ENCODE measurements at regions not wholly inside any gene's neighbourhood (a gene's known extent, or its start where the extent isn't known, plus 50 kb on each side); places are given as distances from the start of the nearest gene placed in this dataset.

DNA sequence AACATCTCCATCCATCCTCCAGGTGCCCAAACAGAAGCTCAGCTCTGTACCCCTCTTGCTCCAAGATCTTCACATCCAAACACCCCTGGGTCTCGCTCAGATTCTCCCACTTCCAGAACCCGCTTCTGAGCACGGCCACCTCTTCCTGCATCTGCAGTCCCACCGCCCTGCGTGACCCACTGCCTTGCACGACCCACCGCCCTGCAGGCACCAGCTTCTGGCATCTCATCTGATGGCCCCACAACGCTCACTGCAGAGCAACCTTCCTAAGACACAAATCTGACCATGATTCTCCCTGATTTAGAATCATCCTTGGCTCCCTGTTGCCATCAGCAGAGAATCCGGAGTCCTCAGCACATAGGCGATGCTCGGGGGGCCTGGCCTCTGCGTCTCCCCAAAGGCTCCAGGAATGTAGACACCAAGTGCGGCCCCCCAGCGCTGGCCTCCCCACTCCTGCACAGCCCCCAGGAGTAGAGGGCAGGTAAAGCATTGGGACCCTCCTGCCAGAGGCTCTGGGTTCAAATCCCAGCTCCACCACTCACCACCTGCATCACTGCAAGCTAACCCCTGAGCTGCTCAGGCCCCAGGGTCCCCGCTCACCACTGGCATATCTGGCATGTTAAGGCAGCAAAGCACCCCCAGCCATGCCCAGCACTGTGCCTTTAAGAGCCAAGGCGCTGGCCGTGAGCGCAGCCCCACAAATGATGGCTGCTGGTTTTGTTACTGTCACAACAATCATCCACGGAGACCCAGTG lies 459.3 kb downstream of the BRD1 start (continued):
- no peak for TF ChIP-seq POLR2A (IDR thresholded peaks at IDR 0.05; ENCODE audit: borderline replicate concordance, extremely low read depth, insufficient read depth, insufficient read length)

DNA sequence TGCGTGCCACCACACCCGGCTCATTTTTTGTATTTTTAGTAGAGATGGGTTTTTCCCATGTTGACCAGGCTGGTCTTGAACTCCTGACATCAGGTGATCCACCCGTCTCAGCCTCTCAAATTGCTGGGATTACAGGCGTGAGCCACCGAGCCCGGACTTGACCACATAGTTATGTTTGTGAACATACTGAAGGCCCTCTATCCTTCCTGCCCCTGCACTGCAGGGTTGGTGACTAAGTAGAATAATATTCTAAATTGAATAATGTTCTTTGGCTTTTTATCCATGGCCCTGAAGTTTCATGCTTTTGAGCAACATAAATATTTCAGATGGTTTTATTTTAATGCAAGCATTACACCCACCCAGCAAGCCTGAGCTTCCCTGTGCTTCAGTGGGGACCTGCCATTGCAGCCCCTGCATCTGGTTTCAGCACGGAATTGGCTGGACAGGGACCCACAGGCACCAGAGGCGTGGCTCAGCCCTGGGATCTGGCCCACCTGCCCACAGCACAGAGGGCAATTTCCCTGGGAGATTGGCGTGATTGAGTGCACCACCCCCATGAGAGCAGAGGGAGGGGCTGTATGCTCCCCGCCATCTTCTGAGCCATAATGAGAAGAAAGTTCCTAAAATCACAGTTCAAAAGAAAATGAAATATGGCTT lies 460.5 kb downstream of the BRD1 start:
- no peak overlapping the region for H3K4me3 ChIP-seq (replicated peaks in 1 of 2; ENCODE audit: low read depth in 1 of 2, low read length in 2 of 2)
- no peaks in the 10 kb centered on the region for H4K20me1 ChIP-seq (ENCODE audit: insufficient read depth)
- ATAC-seq: no peak
- RAD21 ChIA-PET (ENCODE audit: low non-redundant PET in 1 of 2, low total read pairs in 2 of 2, uncharacterized antibody in 2 of 2, unreplicated experiment in 2 of 2): no interaction called here
- no peaks in the 10 kb centered on the region for H3K9me3 ChIP-seq (ENCODE audit: control insufficient read depth in 1 of 2, insufficient read depth in 1 of 2, low read depth in 1 of 2, low read length in 2 of 2)
- H3K9ac ChIP-seq (ENCODE audit: low read length): no peak overlapping the region
- TF ChIP-seq, protein P1, sequence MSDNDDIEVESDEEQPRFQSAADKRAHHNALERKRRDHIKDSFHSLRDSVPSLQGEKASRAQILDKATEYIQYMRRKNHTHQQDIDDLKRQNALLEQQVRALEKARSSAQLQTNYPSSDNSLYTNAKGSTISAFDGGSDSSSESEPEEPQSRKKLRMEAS (IDR thresholded peaks at IDR 0.05): no peak
- TF ChIP-seq, protein P2, sequence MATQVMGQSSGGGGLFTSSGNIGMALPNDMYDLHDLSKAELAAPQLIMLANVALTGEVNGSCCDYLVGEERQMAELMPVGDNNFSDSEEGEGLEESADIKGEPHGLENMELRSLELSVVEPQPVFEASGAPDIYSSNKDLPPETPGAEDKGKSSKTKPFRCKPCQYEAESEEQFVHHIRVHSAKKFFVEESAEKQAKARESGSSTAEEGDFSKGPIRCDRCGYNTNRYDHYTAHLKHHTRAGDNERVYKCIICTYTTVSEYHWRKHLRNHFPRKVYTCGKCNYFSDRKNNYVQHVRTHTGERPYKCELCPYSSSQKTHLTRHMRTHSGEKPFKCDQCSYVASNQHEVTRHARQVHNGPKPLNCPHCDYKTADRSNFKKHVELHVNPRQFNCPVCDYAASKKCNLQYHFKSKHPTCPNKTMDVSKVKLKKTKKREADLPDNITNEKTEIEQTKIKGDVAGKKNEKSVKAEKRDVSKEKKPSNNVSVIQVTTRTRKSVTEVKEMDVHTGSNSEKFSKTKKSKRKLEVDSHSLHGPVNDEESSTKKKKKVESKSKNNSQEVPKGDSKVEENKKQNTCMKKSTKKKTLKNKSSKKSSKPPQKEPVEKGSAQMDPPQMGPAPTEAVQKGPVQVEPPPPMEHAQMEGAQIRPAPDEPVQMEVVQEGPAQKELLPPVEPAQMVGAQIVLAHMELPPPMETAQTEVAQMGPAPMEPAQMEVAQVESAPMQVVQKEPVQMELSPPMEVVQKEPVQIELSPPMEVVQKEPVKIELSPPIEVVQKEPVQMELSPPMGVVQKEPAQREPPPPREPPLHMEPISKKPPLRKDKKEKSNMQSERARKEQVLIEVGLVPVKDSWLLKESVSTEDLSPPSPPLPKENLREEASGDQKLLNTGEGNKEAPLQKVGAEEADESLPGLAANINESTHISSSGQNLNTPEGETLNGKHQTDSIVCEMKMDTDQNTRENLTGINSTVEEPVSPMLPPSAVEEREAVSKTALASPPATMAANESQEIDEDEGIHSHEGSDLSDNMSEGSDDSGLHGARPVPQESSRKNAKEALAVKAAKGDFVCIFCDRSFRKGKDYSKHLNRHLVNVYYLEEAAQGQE (IDR thresholded peaks at IDR 0.05; ENCODE audit: low read depth): peak; percentile 45
- no peak for TF ChIP-seq ELF1 (IDR thresholded peaks at IDR 0.05; ENCODE audit: borderline replicate concordance, low read depth)
- no peak for TF ChIP-seq RAD21 (IDR thresholded peaks at IDR 0.05; ENCODE audit: low read depth)
- no peak for TF ChIP-seq EZH2 (IDR thresholded peaks at IDR 0.05)
- TF ChIP-seq SP1 (IDR thresholded peaks at IDR 0.05; ENCODE audit: low read depth): no peak
- TF ChIP-seq, protein P3, sequence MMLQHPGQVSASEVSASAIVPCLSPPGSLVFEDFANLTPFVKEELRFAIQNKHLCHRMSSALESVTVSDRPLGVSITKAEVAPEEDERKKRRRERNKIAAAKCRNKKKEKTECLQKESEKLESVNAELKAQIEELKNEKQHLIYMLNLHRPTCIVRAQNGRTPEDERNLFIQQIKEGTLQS (IDR thresholded peaks at IDR 0.05): no peak
- BruUV-seq (replicated peaks): no TSS peak
- H3K27me3 ChIP-seq (ENCODE audit: insufficient read depth, low read length): peaks cover 4% of the 10 kb centered on the region; the same call in 1 of the 2 replicates
- no peak for DNase-seq (ENCODE audit: low read depth, low spot score)
- no peak overlapping the region for H3K4me2 ChIP-seq (ENCODE audit: low read length)
- peaks cover 11 to 25% of the 10 kb centered on the region in 2 experiments for H3K4me1 ChIP-seq (ENCODE audit: control insufficient read depth in 1 of 2, insufficient read depth in 2 of 2, low read length in 2 of 2)
- H3K36me3 ChIP-seq (ENCODE audit: control insufficient read depth in 1 of 2, insufficient read depth in 2 of 2, low read length in 2 of 2): no peaks in the 10 kb centered on the region
- H3K9me2 ChIP-seq (ENCODE audit: insufficient read depth): no peaks in the 10 kb centered on the region
- CTCF ChIA-PET: no interaction called here
- intact Hi-C loops (cut with micrococcal nuclease): no loop called here
- no peak overlapping the region for H3K27ac ChIP-seq (ENCODE audit: low read depth, low read length)
- H2AFZ ChIP-seq (ENCODE audit: low read depth, low read length, poor library complexity, severe bottlenecking): no peak overlapping the region
- POLR2A ChIA-PET: no interaction called here
- no peaks in the 10 kb centered on the region for H3K79me2 ChIP-seq (ENCODE audit: insufficient read depth, low read length)
